ENCODE measurements at regions not wholly inside any gene's neighbourhood (a gene's known extent, or its start where the extent isn't known, plus 50 kb on each side); places are given as distances from the start of the nearest gene placed in this dataset.

GRCh38 chr12:75939016-75939642 is 92.4 kb downstream of the PHLDA1 start:
- no peaks in the 10 kb centered on the region for H3K27me3 ChIP-seq (replicated peaks; ENCODE audit: control insufficient read depth, insufficient read depth, low read length)
- Mint-ChIP-seq H3K9me3 (ENCODE audit: unreplicated experiment) (no peaks in the 10 kb centered on the region), H3K27ac (ENCODE audit: unreplicated experiment) (no peak overlapping the region), H3K4me3 (ENCODE audit: unreplicated experiment) (no peak overlapping the region), H3K27me3 (ENCODE audit: insufficient read depth, unreplicated experiment) (no peaks in the 10 kb centered on the region), H3K36me3 (ENCODE audit: insufficient read depth, unreplicated experiment) (peaks cover 9% of the 10 kb centered on the region), H3K4me1 (ENCODE audit: low read depth, unreplicated experiment) (peaks cover 7% of the 10 kb centered on the region)
- no peak for TF ChIP-seq CTCF (IDR thresholded peaks at IDR 0.05; ENCODE audit: insufficient read depth in 1 of 2, low read depth in 1 of 2, low read length in 1 of 2, severe bottlenecking in 1 of 2, unreplicated experiment in 1 of 2)
- CTCF ChIA-PET: no interaction called here
- no peaks in the 10 kb centered on the region for H3K36me3 ChIP-seq (ENCODE audit: control insufficient read depth, insufficient read depth, low read length)
- H3K4me3 ChIP-seq (ENCODE audit: low read depth, low read length): no peak overlapping the region
- POLR2A ChIA-PET: no interaction called here
- DNase-seq: no peak
- H3K4me1 ChIP-seq: peaks cover 31% of the 10 kb centered on the region
- no peaks in the 10 kb centered on the region; the same call in 1 of the 2 replicates for H3K9me3 ChIP-seq
- BruUV-seq (replicated peaks): no TSS peak
- intact Hi-C loops (cut with micrococcal nuclease; ENCODE audit: unreplicated experiment): no loop called here

DNA sequence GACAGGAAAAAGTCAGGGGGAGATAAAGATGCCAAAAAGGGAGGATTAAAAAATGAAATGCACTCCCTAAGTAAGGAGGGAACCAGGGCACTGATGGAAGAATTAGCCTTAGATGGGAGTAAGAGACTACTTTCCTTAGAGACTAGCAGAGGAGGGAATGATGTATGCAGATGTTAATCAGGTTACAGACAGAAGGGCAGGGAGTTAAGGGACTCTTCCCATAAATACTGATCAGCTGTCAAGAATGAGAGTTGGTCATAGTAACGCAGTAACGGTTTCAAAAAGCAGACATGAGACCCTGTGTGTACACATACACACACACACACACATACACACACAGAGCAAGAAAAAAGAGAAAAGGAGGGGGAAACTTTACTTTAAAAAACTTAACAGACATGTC is 93.4 kb downstream of the PHLDA1 start:
- Histone ChIP-seq H3K9me3 (no peaks in the 10 kb centered on the region; the same call in 1 of the 2 replicates), H3K4me3 (ENCODE audit: low read depth, low read length) (no peak overlapping the region), H3K36me3 (ENCODE audit: control insufficient read depth, insufficient read depth, low read length) (no peaks in the 10 kb centered on the region), H3K4me1 (peaks cover 29% of the 10 kb centered on the region), H3K27me3 (replicated peaks; ENCODE audit: control insufficient read depth, insufficient read depth, low read length) (no peaks in the 10 kb centered on the region)
- Mint-ChIP-seq H3K36me3 (ENCODE audit: insufficient read depth, unreplicated experiment) (peaks cover 4% of the 10 kb centered on the region), H3K4me1 (ENCODE audit: low read depth, unreplicated experiment) (no peaks in the 10 kb centered on the region), H3K27me3 (ENCODE audit: insufficient read depth, unreplicated experiment) (no peaks in the 10 kb centered on the region), H3K9me3 (ENCODE audit: unreplicated experiment) (no peaks in the 10 kb centered on the region), H3K27ac (ENCODE audit: unreplicated experiment) (no peak overlapping the region), H3K4me3 (ENCODE audit: unreplicated experiment) (no peak overlapping the region)
- ChIA-PET POLR2A (interaction anchor here (0.6 kb wide), 1 partner anchor 109 kb away, joined by 4 read pairs; no protein-coding TSS in a partner anchor), CTCF (no interaction called here)
- DNase-seq: no peak
- intact Hi-C loops (cut with micrococcal nuclease; ENCODE audit: unreplicated experiment): no loop called here
- no peak for TF ChIP-seq CTCF (IDR thresholded peaks at IDR 0.05; ENCODE audit: insufficient read depth in 1 of 2, low read depth in 1 of 2, low read length in 1 of 2, severe bottlenecking in 1 of 2, unreplicated experiment in 1 of 2)
- BruUV-seq (replicated peaks): no TSS peak

DNA sequence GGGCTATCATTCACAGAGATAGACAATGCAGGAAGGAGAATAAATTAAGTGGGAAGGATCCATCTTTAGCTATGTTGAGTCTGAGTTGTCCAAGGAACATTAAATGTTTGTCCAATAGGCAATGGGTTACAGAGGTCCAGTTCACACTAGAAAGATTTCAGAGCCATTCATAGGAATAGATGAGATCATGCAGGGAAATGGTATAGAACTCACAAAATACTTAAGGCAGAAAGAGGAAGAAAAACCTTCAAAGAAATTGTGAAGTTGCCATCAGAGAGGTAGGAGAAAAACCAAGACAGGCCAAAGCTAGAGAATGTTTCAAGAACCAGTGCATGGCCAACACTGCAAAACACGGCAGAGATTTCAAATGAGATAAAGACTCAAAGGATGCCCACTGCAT is 94.1 kb downstream of the PHLDA1 start:
- Mint-ChIP-seq H3K4me3 (ENCODE audit: unreplicated experiment) (no peak overlapping the region), H3K36me3 (ENCODE audit: insufficient read depth, unreplicated experiment) (peaks cover 4% of the 10 kb centered on the region), H3K4me1 (ENCODE audit: low read depth, unreplicated experiment) (no peaks in the 10 kb centered on the region), H3K27ac (ENCODE audit: unreplicated experiment) (no peak overlapping the region), H3K9me3 (ENCODE audit: unreplicated experiment) (no peaks in the 10 kb centered on the region), H3K27me3 (ENCODE audit: insufficient read depth, unreplicated experiment) (no peaks in the 10 kb centered on the region)
- Histone ChIP-seq H3K4me1 (peaks cover 36% of the 10 kb centered on the region), H3K27me3 (replicated peaks; ENCODE audit: control insufficient read depth, insufficient read depth, low read length) (no peaks in the 10 kb centered on the region), H3K4me3 (ENCODE audit: low read depth, low read length) (no peak overlapping the region), H3K9me3 (no peaks in the 10 kb centered on the region; the same call in 1 of the 2 replicates), H3K36me3 (ENCODE audit: control insufficient read depth, insufficient read depth, low read length) (no peaks in the 10 kb centered on the region)
- no peak for TF ChIP-seq CTCF (IDR thresholded peaks at IDR 0.05; ENCODE audit: insufficient read depth in 1 of 2, low read depth in 1 of 2, low read length in 1 of 2, severe bottlenecking in 1 of 2, unreplicated experiment in 1 of 2)
- no peak for DNase-seq
- CTCF ChIA-PET: no interaction called here
- BruUV-seq (replicated peaks): no TSS peak
- POLR2A ChIA-PET: interaction anchor here (0.6 kb wide), 2 partner anchors 110 to 250 kb away, joined by 4 to 5 read pairs; no protein-coding TSS in a partner anchor
- intact Hi-C loops (cut with micrococcal nuclease; ENCODE audit: unreplicated experiment): no loop called here
